H9 (cell line): ENCODE measurements at regions not wholly inside any gene's neighbourhood (a gene's known extent, or its start where the extent isn't known, plus 50 kb on each side); places are given as distances from the start of the nearest gene placed in this dataset.

ENCODE experiments used
- DNase-seq: peaks from one replicate; pipeline ENCODE4 v3.0.0-alpha.2; 2017
- H2AFZ ChIP-seq: one replicate; pipeline ENCODE4 v1.6.1; 2013; ENCODE audit warnings: mild to moderate bottlenecking, low read length, control low read depth, moderate library complexity
- H2AK5ac ChIP-seq: 2 replicates; pipeline ENCODE4 v1.6.1; 2013; ENCODE audit warnings: low read length, control low read depth, mixed read lengths; ENCODE audit not compliant: insufficient read length
- H2BK120ac ChIP-seq: one replicate; pipeline ENCODE4 v1.6.1; 2013; ENCODE audit warnings: low read depth, mild to moderate bottlenecking, low read length, control low read depth, inconsistent platforms; ENCODE audit not compliant: poor library complexity, severe bottlenecking
- H2BK12ac ChIP-seq: 2 replicates; pipeline ENCODE4 v1.6.1; 2013; ENCODE audit warnings: low read length, control low read depth, mixed read lengths, low read depth; ENCODE audit not compliant: insufficient read length
- H2BK15ac ChIP-seq: 2 replicates; pipeline ENCODE4 v1.6.1; 2013; ENCODE audit warnings: low read depth, low read length, control low read depth
- H2BK20ac ChIP-seq: one replicate; pipeline ENCODE4 v1.6.1; 2013; ENCODE audit warnings: low read depth, mild to moderate bottlenecking, low read length, control low read depth, inconsistent platforms; ENCODE audit not compliant: poor library complexity, severe bottlenecking
- H2BK5ac ChIP-seq: 2 replicates; pipeline ENCODE4 v1.6.1; 2013; ENCODE audit warnings: low read length, control low read depth, mixed read lengths; ENCODE audit not compliant: insufficient read length
- H3K14ac ChIP-seq: 2 replicates; pipeline ENCODE4 v1.6.1; 2013; ENCODE audit warnings: low read length, control low read depth; ENCODE audit not compliant: insufficient read depth
- H3K18ac ChIP-seq: 2 replicates; pipeline ENCODE4 v1.6.1; 2013; ENCODE audit warnings: low read depth, mild to moderate bottlenecking, mixed read lengths, low read length, control low read depth; ENCODE audit not compliant: insufficient read length
- H3K23ac ChIP-seq: 2 replicates; pipeline ENCODE4 v1.6.1; 2013; ENCODE audit warnings: low read length, control low read depth, mixed read lengths, low read depth; ENCODE audit not compliant: insufficient read length
- H3K23me2 ChIP-seq: 2 replicates; pipeline ENCODE4 v1.6.1; 2013; ENCODE audit warnings: low read depth, mild to moderate bottlenecking, mixed read lengths, low read length, control low read depth; ENCODE audit not compliant: insufficient read length, poor library complexity, severe bottlenecking
- H3K27ac ChIP-seq: 2 replicates; pipeline ENCODE4 v1.5.1; 2013; ENCODE audit warnings: low read length, control low read depth, mixed read lengths, low read depth; ENCODE audit not compliant: insufficient read length
- H3K27me3 ChIP-seq: 2 replicates; pipeline ENCODE4 v1.6.1; 2013; ENCODE audit warnings: low read length, control low read depth, inconsistent platforms; ENCODE audit not compliant: insufficient read depth
- H3K4ac ChIP-seq: 2 replicates; pipeline ENCODE4 v1.6.1; 2013; ENCODE audit warnings: low read depth, mild to moderate bottlenecking, control low read depth, inconsistent platforms, low read length, moderate library complexity
- H3K4me1 ChIP-seq: 2 replicates; pipeline ENCODE4 v1.6.1; 2013; ENCODE audit warnings: low read length, control low read depth, inconsistent platforms; ENCODE audit not compliant: insufficient read depth
- H3K4me2 ChIP-seq: 2 replicates; pipeline ENCODE4 v1.6.1; 2013; ENCODE audit warnings: low read length, control low read depth, mixed read lengths; ENCODE audit not compliant: insufficient read length, insufficient read depth
- H3K56ac ChIP-seq: 2 replicates; pipeline ENCODE4 v1.6.1; 2013; ENCODE audit warnings: low read depth, mild to moderate bottlenecking, mixed read lengths, low read length, control low read depth; ENCODE audit not compliant: insufficient read length
- H3K79me1 ChIP-seq: 2 replicates; pipeline ENCODE4 v1.6.1; 2013; ENCODE audit warnings: low read depth, mild to moderate bottlenecking, moderate library complexity, low read length, control low read depth, inconsistent platforms; ENCODE audit not compliant: insufficient read depth, poor library complexity, severe bottlenecking
- H3K79me2 ChIP-seq: 2 replicates; pipeline ENCODE4 v1.6.1; 2013; ENCODE audit warnings: low read length, control low read depth, inconsistent platforms; ENCODE audit not compliant: insufficient read depth
- H3K9ac ChIP-seq: 2 replicates; pipeline ENCODE4 v1.6.1; 2013; ENCODE audit warnings: low read length, control low read depth, mixed read lengths; ENCODE audit not compliant: insufficient read length; ENCODE audit errors: extremely low read depth
- H3K9me3 ChIP-seq: one replicate; pipeline ENCODE4 v1.6.1; 2013; ENCODE audit warnings: low read depth, low read length, inconsistent platforms; ENCODE audit not compliant: control insufficient read depth
- H3T11ph ChIP-seq: one replicate; pipeline ENCODE4 v1.6.1; 2013; ENCODE audit warnings: mild to moderate bottlenecking, low read length, control low read depth, inconsistent platforms
- H4K20me1 ChIP-seq: one replicate; pipeline ENCODE4 v1.6.1; 2013; ENCODE audit not compliant: control insufficient read depth, insufficient read length, insufficient read depth
- H4K5ac ChIP-seq: 2 replicates; pipeline ENCODE4 v1.6.1; 2013; ENCODE audit warnings: low read depth, mild to moderate bottlenecking, mixed read lengths, low read length, control low read depth; ENCODE audit not compliant: insufficient read length
- H4K8ac ChIP-seq: replicated peaks from 2 replicates; pipeline ENCODE4 v1.6.1; 2013; ENCODE audit warnings: low read length, control low read depth, mixed read lengths, low read depth; ENCODE audit not compliant: insufficient read length
- H4K91ac ChIP-seq: 2 replicates; pipeline ENCODE4 v1.6.1; 2013; ENCODE audit warnings: low read depth, mild to moderate bottlenecking, moderate library complexity, mixed read lengths, low read length, control low read depth; ENCODE audit not compliant: insufficient read length
- H3K27ac Mint-ChIP-seq, 3 experiments: 2 replicates in 2 of 3; 3 replicates in 1 of 3; pipeline ENCODE4 v1.8.0; 2020 to 2021; ENCODE audit warnings: mixed read lengths in 3 of 3, mild to moderate bottlenecking in 1 of 3, moderate library complexity in 1 of 3
- H3K27me3 Mint-ChIP-seq: 2 replicates; pipeline ENCODE4 v1.8.0; 2021; ENCODE audit warnings: low read depth, mild to moderate bottlenecking, moderate library complexity, mixed read lengths
- H3K36me3 Mint-ChIP-seq, 3 experiments: 2 replicates in 2 of 3; 3 replicates in 1 of 3; pipeline ENCODE4 v1.8.0; 2020 to 2021; ENCODE audit warnings: low read depth in 3 of 3, mixed read lengths in 3 of 3; ENCODE audit not compliant: insufficient read depth in 1 of 3
- H3K4me1 Mint-ChIP-seq, 2 experiments: 2 replicates each; pipeline ENCODE4 v1.8.0; 2020; ENCODE audit warnings: mixed read lengths in 2 of 2
- H3K4me3 Mint-ChIP-seq, 2 experiments: 2 replicates in 1 of 2; 3 replicates in 1 of 2; pipeline ENCODE4 v1.8.0; 2020 to 2021; ENCODE audit warnings: mild to moderate bottlenecking in 2 of 2, mixed read lengths in 2 of 2, moderate library complexity in 1 of 2
- H3K9me3 Mint-ChIP-seq, 2 experiments: 2 replicates in 1 of 2; 3 replicates in 1 of 2; pipeline ENCODE4 v1.8.0; 2020; ENCODE audit warnings: mild to moderate bottlenecking in 2 of 2, mixed read lengths in 2 of 2, moderate library complexity in 1 of 2
- CTCF ChIP-seq: fragments of 200-600 bp; sonication (generic); conservative IDR thresholded peaks from 3 replicates; pipeline ENCODE4 v1.8.0; 2021; ENCODE audit warnings: antibody characterized with exemption, mild to moderate bottlenecking
- WGBS: extraction: QIAGEN DNeasy Blood & Tissue Kit; methylation state at CpG from one replicate; pipeline ENCODE4 v1.1.7; 2013; ENCODE audit warnings: missing lambda C conversion rate, low lambda C conversion rate, mixed read lengths; ENCODE audit not compliant: insufficient read length; ENCODE audit errors: extremely low coverage; 5-methylcytosine and 5-hydroxymethylcytosine counted together

GRCh38 chr2:45287045-45287444 is 277.8 kb upstream of the SIX2 start:
- no peak overlapping the region for H2BK15ac ChIP-seq
- Mint-ChIP-seq H3K4me1 (no peaks in the 10 kb centered on the region), H3K4me3 (no peak overlapping the region), H3K36me3 (peaks cover 3 to 20% (median 4%) of the 10 kb centered on the region in 3 experiments; a peak in 5 of 7 replicates), H3K27me3 (no peaks in the 10 kb centered on the region; the same call in none of the 2 replicates), H3K9me3 (peaks cover 14 to 19% of the 10 kb centered on the region in 2 experiments), H3K27ac (no peak overlapping the region)
- DNase-seq, result no peak
- H4K20me1 ChIP-seq, result no peaks in the 10 kb centered on the region
- H2BK12ac ChIP-seq, result no peak overlapping the region
- H3K27ac ChIP-seq, result no peak overlapping the region
- no peaks in the 10 kb centered on the region for H3K27me3 ChIP-seq
- no peak overlapping the region for H4K5ac ChIP-seq
- H3K79me1 ChIP-seq, result no peaks in the 10 kb centered on the region
- H2BK120ac ChIP-seq, result no peak overlapping the region
- no peak overlapping the region for H3K23ac ChIP-seq
- no peaks in the 10 kb centered on the region for H3K23me2 ChIP-seq
- no peak overlapping the region for H2BK20ac ChIP-seq
- peaks cover 5% of the 10 kb centered on the region for H3K9me3 ChIP-seq
- no peak overlapping the region for H3K9ac ChIP-seq
- H3K56ac ChIP-seq, result no peak overlapping the region
- no peak overlapping the region for H2BK5ac ChIP-seq
- H3T11ph ChIP-seq, result no peak overlapping the region
- no peaks in the 10 kb centered on the region; the same call in 1 of the 2 replicates for H3K4me1 ChIP-seq
- no peak overlapping the region for H3K4me2 ChIP-seq
- no peaks in the 10 kb centered on the region for H3K79me2 ChIP-seq
- TF ChIP-seq CTCF, result no peak
- H3K14ac ChIP-seq, result no peak overlapping the region
- WGBS, result no CpG with 5 or more reads among the region's 4 CpGs
- H4K8ac ChIP-seq, result no peak overlapping the region
- no peak overlapping the region for H2AK5ac ChIP-seq
- no peak overlapping the region for H3K18ac ChIP-seq
- H4K91ac ChIP-seq, result no peak overlapping the region
- H2AFZ ChIP-seq, result no peak overlapping the region
- H3K4ac ChIP-seq, result no peak overlapping the region
